ENCODE measurements at regions not wholly inside any gene's neighbourhood (a gene's known extent, or its start where the extent isn't known, plus 50 kb on each side); places are given as distances from the start of the nearest gene placed in this dataset.
A peak's percentile ranks its signal among the peaks of the same experiment; 100 is the strongest.

- TF ChIP-seq CTCF (IDR thresholded peaks at IDR 0.05; ENCODE audit: low read depth, low read length, missing control alignments): no peak
- H3K4me3 ChIP-seq (replicated peaks; ENCODE audit: low read depth, low read length): no peak overlapping the region
- no peak for DNase-seq (ENCODE audit: extremely low read depth, low read depth)
Measured at GRCh38 chr17:64783556-64784352, 121.6 kb upstream of the SMURF2 start.

GRCh38 chr17:64783031-64783461, 120.9 kb upstream of the SMURF2 start:
- TF ChIP-seq CTCF (IDR thresholded peaks at IDR 0.05; ENCODE audit: low read depth, low read length, missing control alignments): no peak
- H3K4me3 ChIP-seq (replicated peaks; ENCODE audit: low read depth, low read length): no peak overlapping the region
- no peak for DNase-seq (ENCODE audit: extremely low read depth, low read depth)

GRCh38 chr17:64781810-64782555, 119.9 kb upstream of the SMURF2 start:
- no peak for TF ChIP-seq CTCF (IDR thresholded peaks at IDR 0.05; ENCODE audit: low read depth, low read length, missing control alignments)
- no peak for DNase-seq (ENCODE audit: extremely low read depth, low read depth)
- no peak overlapping the region for H3K4me3 ChIP-seq (replicated peaks; ENCODE audit: low read depth, low read length)

GRCh38 chr17:64781014-64781756, 119.1 kb upstream of the SMURF2 start:
- peak overlapping the region; percentile 34 for H3K4me3 ChIP-seq (replicated peaks; ENCODE audit: low read depth, low read length)
- DNase-seq (ENCODE audit: extremely low read depth, low read depth): no peak
- no peak for TF ChIP-seq CTCF (IDR thresholded peaks at IDR 0.05; ENCODE audit: low read depth, low read length, missing control alignments)

GRCh38 chr17:64780096-64781013, 118.2 kb upstream of the SMURF2 start:
- no peak for TF ChIP-seq CTCF (IDR thresholded peaks at IDR 0.05; ENCODE audit: low read depth, low read length, missing control alignments)
- DNase-seq (ENCODE audit: extremely low read depth, low read depth): no peak
- peak overlapping the region; percentile 34 for H3K4me3 ChIP-seq (replicated peaks; ENCODE audit: low read depth, low read length)

Data from HFF-Myc (cell line).